SK-N-SH (cell line): ENCODE measurements at regions not wholly inside any gene's neighbourhood (a gene's known extent, or its start where the extent isn't known, plus 50 kb on each side); places are given as distances from the start of the nearest gene placed in this dataset.

Source experiments
- ELF1 ChIP-seq: IDR thresholded peaks from 2 replicates; pipeline ENCODE4 v1.4.0; 2012
- EP300 ChIP-seq, 2 experiments: IDR thresholded peaks; 2 replicates each; pipeline versions ENCODE4 v1.4.0 to v1.6.1; 2012; ENCODE audit warnings: borderline replicate concordance in 1 of 2, low read depth in 1 of 2, low read length in 1 of 2
- FOSL2 ChIP-seq: IDR thresholded peaks from 2 replicates; pipeline ENCODE4 v1.4.0; 2012; ENCODE audit warnings: low read depth, mild to moderate bottlenecking, moderate library complexity, borderline replicate concordance
- GABPA ChIP-seq: IDR thresholded peaks from 2 replicates; pipeline ENCODE4 v1.4.0; 2012; ENCODE audit warnings: low read depth, mild to moderate bottlenecking
- NRF1 ChIP-seq: IDR thresholded peaks from 2 replicates; pipeline ENCODE4 v1.6.1; 2012; ENCODE audit warnings: low read depth, mild to moderate bottlenecking, low read length
- SIN3A ChIP-seq: IDR thresholded peaks from 2 replicates; pipeline ENCODE4 v1.6.1; 2012; ENCODE audit warnings: low read depth, mild to moderate bottlenecking, low read length, moderate library complexity, borderline replicate concordance
- TAF1 ChIP-seq: IDR thresholded peaks from 2 replicates; pipeline ENCODE4 v1.6.1; 2012; ENCODE audit warnings: low read depth, mild to moderate bottlenecking, low read length, moderate library complexity, borderline replicate concordance
- TEAD4 ChIP-seq: IDR thresholded peaks from 2 replicates; pipeline ENCODE4 v1.4.0; 2012; ENCODE audit warnings: mild to moderate bottlenecking, borderline replicate concordance; ENCODE audit not compliant: insufficient read depth
- TF ChIP-seq, protein P1 (sequence below): fragments of 200-600 bp; sonication (generic); IDR thresholded peaks from 2 replicates; pipeline ENCODE4 v1.6.1; 2017; ENCODE audit warnings: antibody characterized with exemption, mild to moderate bottlenecking, moderate library complexity

- no peak for TF ChIP-seq GABPA
- TF ChIP-seq TEAD4, result no peak
- TF ChIP-seq, protein P1, sequence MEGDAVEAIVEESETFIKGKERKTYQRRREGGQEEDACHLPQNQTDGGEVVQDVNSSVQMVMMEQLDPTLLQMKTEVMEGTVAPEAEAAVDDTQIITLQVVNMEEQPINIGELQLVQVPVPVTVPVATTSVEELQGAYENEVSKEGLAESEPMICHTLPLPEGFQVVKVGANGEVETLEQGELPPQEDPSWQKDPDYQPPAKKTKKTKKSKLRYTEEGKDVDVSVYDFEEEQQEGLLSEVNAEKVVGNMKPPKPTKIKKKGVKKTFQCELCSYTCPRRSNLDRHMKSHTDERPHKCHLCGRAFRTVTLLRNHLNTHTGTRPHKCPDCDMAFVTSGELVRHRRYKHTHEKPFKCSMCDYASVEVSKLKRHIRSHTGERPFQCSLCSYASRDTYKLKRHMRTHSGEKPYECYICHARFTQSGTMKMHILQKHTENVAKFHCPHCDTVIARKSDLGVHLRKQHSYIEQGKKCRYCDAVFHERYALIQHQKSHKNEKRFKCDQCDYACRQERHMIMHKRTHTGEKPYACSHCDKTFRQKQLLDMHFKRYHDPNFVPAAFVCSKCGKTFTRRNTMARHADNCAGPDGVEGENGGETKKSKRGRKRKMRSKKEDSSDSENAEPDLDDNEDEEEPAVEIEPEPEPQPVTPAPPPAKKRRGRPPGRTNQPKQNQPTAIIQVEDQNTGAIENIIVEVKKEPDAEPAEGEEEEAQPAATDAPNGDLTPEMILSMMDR, result no peak
- TF ChIP-seq FOSL2, result no peak
- TF ChIP-seq SIN3A, result no peak
- TF ChIP-seq ELF1, result no peak
- no peak for TF ChIP-seq TAF1
- no peak for TF ChIP-seq NRF1
- no peak for TF ChIP-seq EP300 (IDR thresholded peaks at IDR 0.05; ENCODE audit: borderline replicate concordance in 1 of 2, low read depth in 1 of 2, low read length in 1 of 2)
These were observed 60.6 kb upstream of the NKX1-1 start for GRCh38 chr4:1466863-1467165.
